ENCODE measurements at regions not wholly inside any gene's neighbourhood (a gene's known extent, or its start where the extent isn't known, plus 50 kb on each side); places are given as distances from the start of the nearest gene placed in this dataset.

DNA sequence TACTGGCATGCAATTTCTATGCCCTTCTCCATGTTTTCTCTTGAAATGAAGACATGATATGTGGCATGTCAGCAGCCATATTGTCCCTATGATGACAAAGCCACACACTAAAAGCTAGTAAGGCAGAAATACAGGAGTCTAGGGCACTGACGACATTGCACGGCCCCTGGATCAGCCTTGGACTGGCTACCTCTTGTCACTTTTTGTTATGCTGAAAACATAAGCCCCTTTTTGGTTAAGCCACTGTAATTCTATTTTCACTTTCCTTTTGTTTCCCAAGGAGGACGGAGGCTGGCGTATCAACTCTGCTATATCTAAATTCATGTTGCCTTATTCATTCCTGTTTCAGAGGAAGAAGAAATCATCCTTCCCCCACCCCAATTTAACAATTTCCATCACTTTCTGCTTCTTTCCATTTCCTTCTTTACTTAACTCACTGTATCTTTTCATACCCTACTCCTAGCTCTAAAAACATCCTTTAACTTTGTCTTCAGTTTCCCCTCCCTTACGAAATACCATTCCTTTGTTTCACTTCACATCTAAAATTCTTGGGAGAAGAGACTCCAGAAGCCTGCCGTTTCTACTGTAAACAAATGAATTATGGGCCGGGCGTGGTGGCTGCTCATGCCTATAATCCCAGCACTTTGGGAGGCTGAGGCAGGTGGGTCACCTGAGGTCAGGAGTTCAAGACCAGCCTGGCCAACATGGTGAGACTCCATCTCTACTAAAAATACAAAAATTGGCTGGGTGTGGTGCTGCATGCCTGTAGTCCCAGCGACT, 364.1 kb downstream of the PCNX1 start:
- ChIA-PET CTCF (no interaction called here), POLR2A (ENCODE audit: unreplicated experiment) (no interaction called here)
- ATAC-seq (ENCODE audit: low read depth) (no peak; the same call in 1 of the 2 replicates), DNase-seq (no peak)
- dilution Hi-C loops (cut with HindIII; ENCODE audit: low sequenced_read_pairs, unreplicated experiment) (no loop called here), intact Hi-C loops (cut with micrococcal nuclease) (no loop called here), in situ Hi-C loops (cut with MboI; ENCODE audit: low sequenced_read_pairs) (no loop called here)
- Histone ChIP-seq H2BK20ac (ENCODE audit: low read depth, low read length) (no peak overlapping the region), H3K23ac (ENCODE audit: low read depth, low read length) (no peak overlapping the region), H3K27ac (ENCODE audit: insufficient read depth, low read length) (no peak overlapping the region), H2AK9ac (replicated peaks; ENCODE audit: low read depth, low read length, poor library complexity) (no peak overlapping the region), H2BK15ac (ENCODE audit: low read depth, low read length) (no peak overlapping the region), H2BK5ac (ENCODE audit: low read depth, low read length, poor library complexity, severe bottlenecking) (no peak overlapping the region), H3K79me1 (ENCODE audit: low read depth in 1 of 2, low read length in 2 of 2) (no peaks in the 10 kb centered on the region), H3K9me1 (ENCODE audit: insufficient read depth, low read length) (0 out of 2 replicates have a peak, but pooled peaks cover 2% of the 10 kb centered on the region), H4K8ac (ENCODE audit: low read depth in 2 of 2, low read length in 2 of 2) (no peak overlapping the region), H2AFZ (replicated peaks; ENCODE audit: low read length, poor library complexity) (no peak overlapping the region), H3K36me3 (ENCODE audit: control insufficient read depth, insufficient read depth, low read length) (no peaks in the 10 kb centered on the region), H4K91ac (ENCODE audit: insufficient read depth, low read depth, low read length) (no peak overlapping the region), H3K4me3 (ENCODE audit: insufficient read depth, low read depth, low read length) (no peak overlapping the region), H3K18ac (ENCODE audit: low read depth, low read length) (no peak overlapping the region), H3K14ac (replicated peaks; ENCODE audit: low read depth, low read length) (no peak overlapping the region), H2AK5ac (ENCODE audit: low read depth, low read length) (no peak overlapping the region), H3K9ac (ENCODE audit: low read depth, low read length) (no peak overlapping the region), H3K56ac (ENCODE audit: extremely low read depth, insufficient read depth, low read length) (no peak overlapping the region), H2BK120ac (ENCODE audit: low read depth, low read length) (no peak overlapping the region), H3K9me3 (ENCODE audit: control insufficient read depth, insufficient read depth, low read length) (peaks cover 5% of the 10 kb centered on the region; the same call in 1 of the 2 replicates), H4K20me1 (ENCODE audit: insufficient read depth, low read length) (no peaks in the 10 kb centered on the region), H3K4me2 (ENCODE audit: low read depth, low read length) (no peak overlapping the region; the same call in 1 of the 2 replicates), H3K4me1 (ENCODE audit: control insufficient read depth, insufficient read depth, low read length) (no peaks in the 10 kb centered on the region), H3K27me3 (ENCODE audit: control insufficient read depth, insufficient read depth, low read length) (no peaks in the 10 kb centered on the region; the same call in 1 of the 2 replicates), H3K4ac (ENCODE audit: low read depth, low read length) (no peak overlapping the region), H4K5ac (ENCODE audit: low read depth, low read length) (no peak overlapping the region; the same call in 1 of the 2 replicates)
- 83% methylated on average over 2 of the region's 9 CpGs; no CpG with 5 or more reads in 1 of the 2 experiments for WGBS, 2 experiments (ENCODE audit: extremely low coverage in 2 of 2, insufficient read length in 1 of 2)
- BruUV-seq (replicated peaks), result no TSS peak
- TF ChIP-seq FOS (IDR thresholded peaks at IDR 0.05; ENCODE audit: low read depth, low read length) (no peak), RAD21 (IDR thresholded peaks at IDR 0.05; ENCODE audit: low read length) (no peak), RFX5 (IDR thresholded peaks at IDR 0.05; ENCODE audit: low read depth, low read length) (no peak), MXI1 (IDR thresholded peaks at IDR 0.05; ENCODE audit: borderline replicate concordance, low read depth, low read length) (no peak), SMC3 (IDR thresholded peaks at IDR 0.05; ENCODE audit: low read depth, low read length) (no peak), BHLHE40 (IDR thresholded peaks at IDR 0.05; ENCODE audit: low read depth, low read length) (no peak), MAZ (IDR thresholded peaks at IDR 0.05; ENCODE audit: borderline replicate concordance, low read depth, low read length) (no peak), RCOR1 (IDR thresholded peaks at IDR 0.05; ENCODE audit: insufficient replicate concordance, low read length) (no peak), NFE2L2 (IDR thresholded peaks at IDR 0.05; ENCODE audit: low read depth, low read length) (no peak), CHD1 (IDR thresholded peaks at IDR 0.05; ENCODE audit: low read depth, low read length) (no peak), CEBPB (IDR thresholded peaks at IDR 0.05; ENCODE audit: low read depth, low read length) (no peak), POLR2A (IDR thresholded peaks at IDR 0.05; ENCODE audit: low read depth, low read length) (no peak)
- TF ChIP-seq, protein P1, sequence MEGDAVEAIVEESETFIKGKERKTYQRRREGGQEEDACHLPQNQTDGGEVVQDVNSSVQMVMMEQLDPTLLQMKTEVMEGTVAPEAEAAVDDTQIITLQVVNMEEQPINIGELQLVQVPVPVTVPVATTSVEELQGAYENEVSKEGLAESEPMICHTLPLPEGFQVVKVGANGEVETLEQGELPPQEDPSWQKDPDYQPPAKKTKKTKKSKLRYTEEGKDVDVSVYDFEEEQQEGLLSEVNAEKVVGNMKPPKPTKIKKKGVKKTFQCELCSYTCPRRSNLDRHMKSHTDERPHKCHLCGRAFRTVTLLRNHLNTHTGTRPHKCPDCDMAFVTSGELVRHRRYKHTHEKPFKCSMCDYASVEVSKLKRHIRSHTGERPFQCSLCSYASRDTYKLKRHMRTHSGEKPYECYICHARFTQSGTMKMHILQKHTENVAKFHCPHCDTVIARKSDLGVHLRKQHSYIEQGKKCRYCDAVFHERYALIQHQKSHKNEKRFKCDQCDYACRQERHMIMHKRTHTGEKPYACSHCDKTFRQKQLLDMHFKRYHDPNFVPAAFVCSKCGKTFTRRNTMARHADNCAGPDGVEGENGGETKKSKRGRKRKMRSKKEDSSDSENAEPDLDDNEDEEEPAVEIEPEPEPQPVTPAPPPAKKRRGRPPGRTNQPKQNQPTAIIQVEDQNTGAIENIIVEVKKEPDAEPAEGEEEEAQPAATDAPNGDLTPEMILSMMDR (conservative IDR thresholded peaks at IDR 0.05; ENCODE audit: low read depth, low read length), result no peak
- TF ChIP-seq, protein P2, sequence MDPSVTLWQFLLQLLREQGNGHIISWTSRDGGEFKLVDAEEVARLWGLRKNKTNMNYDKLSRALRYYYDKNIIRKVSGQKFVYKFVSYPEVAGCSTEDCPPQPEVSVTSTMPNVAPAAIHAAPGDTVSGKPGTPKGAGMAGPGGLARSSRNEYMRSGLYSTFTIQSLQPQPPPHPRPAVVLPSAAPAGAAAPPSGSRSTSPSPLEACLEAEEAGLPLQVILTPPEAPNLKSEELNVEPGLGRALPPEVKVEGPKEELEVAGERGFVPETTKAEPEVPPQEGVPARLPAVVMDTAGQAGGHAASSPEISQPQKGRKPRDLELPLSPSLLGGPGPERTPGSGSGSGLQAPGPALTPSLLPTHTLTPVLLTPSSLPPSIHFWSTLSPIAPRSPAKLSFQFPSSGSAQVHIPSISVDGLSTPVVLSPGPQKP (IDR thresholded peaks at IDR 0.05; ENCODE audit: borderline replicate concordance, low read depth, low read length), result no peak
- TF ChIP-seq, protein P3, sequence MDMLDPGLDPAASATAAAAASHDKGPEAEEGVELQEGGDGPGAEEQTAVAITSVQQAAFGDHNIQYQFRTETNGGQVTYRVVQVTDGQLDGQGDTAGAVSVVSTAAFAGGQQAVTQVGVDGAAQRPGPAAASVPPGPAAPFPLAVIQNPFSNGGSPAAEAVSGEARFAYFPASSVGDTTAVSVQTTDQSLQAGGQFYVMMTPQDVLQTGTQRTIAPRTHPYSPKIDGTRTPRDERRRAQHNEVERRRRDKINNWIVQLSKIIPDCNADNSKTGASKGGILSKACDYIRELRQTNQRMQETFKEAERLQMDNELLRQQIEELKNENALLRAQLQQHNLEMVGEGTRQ (IDR thresholded peaks at IDR 0.05; ENCODE audit: low read depth, low read length), result no peak
